Gastrocnemius medialis (tissue), 4 donors: ENCODE measurements at regions not wholly inside any gene's neighbourhood (a gene's known extent, or its start where the extent isn't known, plus 50 kb on each side); places are given as distances from the start of the nearest gene placed in this dataset.

Experiments
- POLR2A ChIP-seq, 2 donors: fragments of 450-650 bp; IDR thresholded peaks; one replicate each; pipeline ENCODE4 v1.6.1; 2017; ENCODE audit warnings: antibody characterized with exemption in 2 of 2, mild to moderate bottlenecking in 2 of 2, moderate library complexity in 2 of 2
- TF ChIP-seq, protein P1 (sequence below), 5 experiments: fragments of 450-650 bp in 3 of 5; fragments of 200-600 bp in 2 of 5; sonication (generic) in 2 of 5; IDR thresholded peaks in 4 of 5; conservative IDR thresholded peaks in 1 of 5; 1 replicate in 4 of 5; 2 replicates in 1 of 5; pipeline ENCODE4 v1.5.1; 2016 to 2019; ENCODE audit warnings: antibody characterized with exemption in 5 of 5, mild to moderate bottlenecking in 3 of 5, moderate library complexity in 3 of 5

- TF ChIP-seq, protein P1, sequence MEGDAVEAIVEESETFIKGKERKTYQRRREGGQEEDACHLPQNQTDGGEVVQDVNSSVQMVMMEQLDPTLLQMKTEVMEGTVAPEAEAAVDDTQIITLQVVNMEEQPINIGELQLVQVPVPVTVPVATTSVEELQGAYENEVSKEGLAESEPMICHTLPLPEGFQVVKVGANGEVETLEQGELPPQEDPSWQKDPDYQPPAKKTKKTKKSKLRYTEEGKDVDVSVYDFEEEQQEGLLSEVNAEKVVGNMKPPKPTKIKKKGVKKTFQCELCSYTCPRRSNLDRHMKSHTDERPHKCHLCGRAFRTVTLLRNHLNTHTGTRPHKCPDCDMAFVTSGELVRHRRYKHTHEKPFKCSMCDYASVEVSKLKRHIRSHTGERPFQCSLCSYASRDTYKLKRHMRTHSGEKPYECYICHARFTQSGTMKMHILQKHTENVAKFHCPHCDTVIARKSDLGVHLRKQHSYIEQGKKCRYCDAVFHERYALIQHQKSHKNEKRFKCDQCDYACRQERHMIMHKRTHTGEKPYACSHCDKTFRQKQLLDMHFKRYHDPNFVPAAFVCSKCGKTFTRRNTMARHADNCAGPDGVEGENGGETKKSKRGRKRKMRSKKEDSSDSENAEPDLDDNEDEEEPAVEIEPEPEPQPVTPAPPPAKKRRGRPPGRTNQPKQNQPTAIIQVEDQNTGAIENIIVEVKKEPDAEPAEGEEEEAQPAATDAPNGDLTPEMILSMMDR (IDR thresholded peaks at IDR 0.05 in 4 of 5, conservative IDR thresholded peaks at IDR 0.05 in 1 of 5): no peak
- TF ChIP-seq POLR2A (IDR thresholded peaks at IDR 0.05): no peak
These were observed 74.8 kb upstream of the BLID start for GRCh38 chr11:122190768-122191167.
